ENCODE measurements at regions not wholly inside any gene's neighbourhood (a gene's known extent, or its start where the extent isn't known, plus 50 kb on each side); places are given as distances from the start of the nearest gene placed in this dataset.

GRCh38 chr7:125046767-125047166, 117.1 kb upstream of the POT1 start:
- TF ChIP-seq ELF4 (IDR thresholded peaks at IDR 0.05) (no peak), TARDBP (IDR thresholded peaks at IDR 0.05) (no peak), FOXK2 (IDR thresholded peaks at IDR 0.05) (no peak), CTBP1 (IDR thresholded peaks at IDR 0.05; ENCODE audit: borderline replicate concordance) (no peak), SUZ12 (IDR thresholded peaks at IDR 0.05) (no peak), HDGF (IDR thresholded peaks at IDR 0.05; ENCODE audit: borderline replicate concordance) (no peak), BHLHE40 (IDR thresholded peaks at IDR 0.05; ENCODE audit: borderline replicate concordance) (no peak), ZNF384 (IDR thresholded peaks at IDR 0.05) (no peak), L3MBTL2 (conservative IDR thresholded peaks at IDR 0.05) (no peak)
- DNase-seq (ENCODE audit: extremely low spot score): no peak
- ChIA-PET CTCF (interaction anchor here (0.8 kb wide), 1 partner anchor 51 kb away, joined by 5 read pairs; no protein-coding TSS in a partner anchor), POLR2A (no interaction called here)

- TF ChIP-seq BHLHE40 (IDR thresholded peaks at IDR 0.05; ENCODE audit: borderline replicate concordance) (no peak), ZNF384 (IDR thresholded peaks at IDR 0.05) (no peak), ARNT (IDR thresholded peaks at IDR 0.05) (no peak), SUZ12 (IDR thresholded peaks at IDR 0.05) (no peak), NFRKB (IDR thresholded peaks at IDR 0.05) (no peak), FOXK2 (IDR thresholded peaks at IDR 0.05) (no peak), ELF4 (IDR thresholded peaks at IDR 0.05) (no peak), CTBP1 (IDR thresholded peaks at IDR 0.05; ENCODE audit: borderline replicate concordance) (no peak), SP1 (IDR thresholded peaks at IDR 0.05) (no peak), FOXM1 (IDR thresholded peaks at IDR 0.05; ENCODE audit: borderline replicate concordance) (no peak), LEF1 (IDR thresholded peaks at IDR 0.05; ENCODE audit: borderline replicate concordance) (no peak), L3MBTL2 (conservative IDR thresholded peaks at IDR 0.05) (no peak), FOXA1 (IDR thresholded peaks at IDR 0.05) (no peak), TARDBP (IDR thresholded peaks at IDR 0.05) (no peak), HDGF (IDR thresholded peaks at IDR 0.05; ENCODE audit: borderline replicate concordance) (no peak)
- TF ChIP-seq, protein P1, sequence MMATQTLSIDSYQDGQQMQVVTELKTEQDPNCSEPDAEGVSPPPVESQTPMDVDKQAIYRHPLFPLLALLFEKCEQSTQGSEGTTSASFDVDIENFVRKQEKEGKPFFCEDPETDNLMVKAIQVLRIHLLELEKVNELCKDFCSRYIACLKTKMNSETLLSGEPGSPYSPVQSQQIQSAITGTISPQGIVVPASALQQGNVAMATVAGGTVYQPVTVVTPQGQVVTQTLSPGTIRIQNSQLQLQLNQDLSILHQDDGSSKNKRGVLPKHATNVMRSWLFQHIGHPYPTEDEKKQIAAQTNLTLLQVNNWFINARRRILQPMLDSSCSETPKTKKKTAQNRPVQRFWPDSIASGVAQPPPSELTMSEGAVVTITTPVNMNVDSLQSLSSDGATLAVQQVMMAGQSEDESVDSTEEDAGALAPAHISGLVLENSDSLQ (IDR thresholded peaks at IDR 0.05): no peak
- ChIA-PET CTCF (no interaction called here), POLR2A (no interaction called here)
- DNase-seq (ENCODE audit: extremely low spot score): no peak
Observed at GRCh38 chr7:125033506-125033905, 103.9 kb upstream of the POT1 start.

- CTCF ChIA-PET: no interaction called here
- no peak for DNase-seq (ENCODE audit: extremely low spot score)
- POLR2A ChIA-PET: no interaction called here
- no peak for TF ChIP-seq FOXK2 (IDR thresholded peaks at IDR 0.05)
- no peak for TF ChIP-seq CTBP1 (IDR thresholded peaks at IDR 0.05; ENCODE audit: borderline replicate concordance)
- TF ChIP-seq LEF1 (IDR thresholded peaks at IDR 0.05; ENCODE audit: borderline replicate concordance): no peak
- TF ChIP-seq ARNT (IDR thresholded peaks at IDR 0.05): no peak
- TF ChIP-seq NFRKB (IDR thresholded peaks at IDR 0.05): no peak
- TF ChIP-seq FOXM1 (IDR thresholded peaks at IDR 0.05; ENCODE audit: borderline replicate concordance): no peak
- no peak for TF ChIP-seq ZNF384 (IDR thresholded peaks at IDR 0.05)
- no peak for TF ChIP-seq FOXA1 (IDR thresholded peaks at IDR 0.05)
- TF ChIP-seq SP1 (IDR thresholded peaks at IDR 0.05): no peak
- TF ChIP-seq HDGF (IDR thresholded peaks at IDR 0.05; ENCODE audit: borderline replicate concordance): no peak
- no peak for TF ChIP-seq ELF4 (IDR thresholded peaks at IDR 0.05)
- TF ChIP-seq TARDBP (IDR thresholded peaks at IDR 0.05): no peak
Observed at GRCh38 chr7:125032943-125033342, 103.3 kb upstream of the POT1 start.

- CTCF ChIA-PET: no interaction called here
- POLR2A ChIA-PET: no interaction called here
- TF ChIP-seq TARDBP (IDR thresholded peaks at IDR 0.05) (no peak), ELF4 (IDR thresholded peaks at IDR 0.05) (no peak), SP1 (IDR thresholded peaks at IDR 0.05) (no peak), FOXK2 (IDR thresholded peaks at IDR 0.05) (no peak), ARNT (IDR thresholded peaks at IDR 0.05) (no peak), FOXA1 (IDR thresholded peaks at IDR 0.05) (no peak), CTBP1 (IDR thresholded peaks at IDR 0.05; ENCODE audit: borderline replicate concordance) (no peak), BHLHE40 (IDR thresholded peaks at IDR 0.05; ENCODE audit: borderline replicate concordance) (no peak), SUZ12 (IDR thresholded peaks at IDR 0.05) (no peak), LEF1 (IDR thresholded peaks at IDR 0.05; ENCODE audit: borderline replicate concordance) (no peak), FOXM1 (IDR thresholded peaks at IDR 0.05; ENCODE audit: borderline replicate concordance) (no peak), NFRKB (IDR thresholded peaks at IDR 0.05) (no peak), HDGF (IDR thresholded peaks at IDR 0.05; ENCODE audit: borderline replicate concordance) (no peak), ZNF384 (IDR thresholded peaks at IDR 0.05) (no peak)
- TF ChIP-seq, protein P1 (IDR thresholded peaks at IDR 0.05): no peak
- DNase-seq (ENCODE audit: extremely low spot score): no peak
Observed at GRCh38 chr7:125030756-125031387, 101.2 kb upstream of the POT1 start.

- DNase-seq (ENCODE audit: extremely low spot score): no peak
- no peak for TF ChIP-seq HDGF (IDR thresholded peaks at IDR 0.05; ENCODE audit: borderline replicate concordance)
- no peak for TF ChIP-seq CTBP1 (IDR thresholded peaks at IDR 0.05; ENCODE audit: borderline replicate concordance)
- TF ChIP-seq, protein P1 (IDR thresholded peaks at IDR 0.05): no peak
- no peak for TF ChIP-seq ZNF384 (IDR thresholded peaks at IDR 0.05)
- no peak for TF ChIP-seq TARDBP (IDR thresholded peaks at IDR 0.05)
- TF ChIP-seq FOXK2 (IDR thresholded peaks at IDR 0.05): no peak
- TF ChIP-seq LEF1 (IDR thresholded peaks at IDR 0.05; ENCODE audit: borderline replicate concordance): no peak
- ChIA-PET CTCF (no interaction called here), POLR2A (no interaction called here)
Observed at GRCh38 chr7:125025620-125026019, 96.0 kb upstream of the POT1 start.

DNA sequence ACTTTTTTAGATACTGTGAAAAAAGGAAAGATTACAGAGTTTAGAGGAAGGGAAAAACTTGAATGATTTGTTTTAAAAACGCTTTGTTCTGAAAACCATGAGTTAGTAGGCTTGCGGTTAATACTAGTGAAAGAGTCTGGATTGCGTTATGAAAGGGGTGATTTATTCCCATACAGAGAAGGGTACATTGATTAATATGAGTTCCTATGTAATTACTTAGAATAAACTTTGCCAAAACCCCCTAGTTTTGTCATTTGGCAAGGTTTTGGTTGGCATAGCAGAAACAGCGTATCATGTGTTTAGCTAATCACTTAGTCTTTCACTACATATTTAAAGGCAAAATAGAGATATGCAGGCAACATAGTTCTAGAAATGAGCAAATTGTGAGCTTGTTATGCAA, 91.2 kb upstream of the POT1 start:
- no peak for TF ChIP-seq ARNT (IDR thresholded peaks at IDR 0.05)
- POLR2A ChIA-PET: no interaction called here
- DNase-seq (ENCODE audit: extremely low spot score): no peak
- CTCF ChIA-PET: no interaction called here

All from HEK293T (cell line).